Activated T-cell treated with anti-CD3 and anti-CD28 coated beads for 24 hours (primary cell): ENCODE measurements at regions not wholly inside any gene's neighbourhood (a gene's known extent, or its start where the extent isn't known, plus 50 kb on each side); places are given as distances from the start of the nearest gene placed in this dataset.

Source experiments
- DNase-seq: peaks from one replicate; pipeline ENCODE4 v3.0.0-alpha.2; 2020; ENCODE audit warnings: low read depth

GRCh38 chr14:85764822-85765221, 234.9 kb downstream of the FLRT2 start:
- DNase-seq: no peak

GRCh38 chr14:85762526-85762925, 232.6 kb downstream of the FLRT2 start:
- no peak for DNase-seq

- DNase-seq: no peak
Observed at GRCh38 chr14:85752175-85752574, 222.2 kb downstream of the FLRT2 start.

GRCh38 chr14:85744573-85744972, 214.6 kb downstream of the FLRT2 start:
- no peak for DNase-seq

- no peak for DNase-seq
Observed at GRCh38 chr14:85732031-85732430, 202.1 kb downstream of the FLRT2 start.

- no peak for DNase-seq
Observed at GRCh38 chr14:85731186-85731585, 201.2 kb downstream of the FLRT2 start.

GRCh38 chr14:85728476-85729065, 198.6 kb downstream of the FLRT2 start:
- no peak for DNase-seq

GRCh38 chr14:85714069-85714468, 184.1 kb downstream of the FLRT2 start:
- no peak for DNase-seq

- no peak for DNase-seq
Observed at GRCh38 chr14:85711620-85712019, 181.7 kb downstream of the FLRT2 start.
